ENCODE measurements at regions not wholly inside any gene's neighbourhood (a gene's known extent, or its start where the extent isn't known, plus 50 kb on each side); places are given as distances from the start of the nearest gene placed in this dataset.
A peak's percentile ranks its signal among the peaks of the same experiment; 100 is the strongest.

GRCh38 chr12:90042920-90043641 is 334.4 kb upstream of the ATP2B1 start:
- H3K36me3 ChIP-seq (ENCODE audit: control insufficient read depth in 4 of 4, insufficient read depth in 3 of 4, low read depth in 1 of 4, low read length in 3 of 4) = no peaks in the 10 kb centered on the region
- no peak for DNase-seq (ENCODE audit: low spot score)
- H3K27me3 ChIP-seq (ENCODE audit: control insufficient read depth in 4 of 4, insufficient read depth in 4 of 4, low read length in 3 of 4) = no peaks in the 10 kb centered on the region
- 83% methylated on average over 5 of the region's 5 CpGs for WGBS
- H3K27ac ChIP-seq (ENCODE audit: low read depth in 1 of 2, low read length in 2 of 2) = no peak overlapping the region
- H3K4me1 ChIP-seq (ENCODE audit: control insufficient read depth in 4 of 4, insufficient read depth in 4 of 4, low read length in 3 of 4) = no peaks in the 10 kb centered on the region
- no peak overlapping the region for H3K9ac ChIP-seq (ENCODE audit: low read depth in 1 of 2, low read length in 2 of 2)
- H3K4me3 ChIP-seq (ENCODE audit: low read depth in 1 of 3, low read length in 3 of 3) = no peak overlapping the region
- TF ChIP-seq RXRA (IDR thresholded peaks at IDR 0.05) (peak in 1 of 2 donors; percentile 11), FOXA2 (IDR thresholded peaks at IDR 0.05) (no peak)
- peaks cover 0 to 2% (median 0%) of the 10 kb centered on the region in 4 donors for H3K9me3 ChIP-seq (ENCODE audit: control insufficient read depth in 4 of 4, low read length in 3 of 4)

- H3K36me3 ChIP-seq (ENCODE audit: control insufficient read depth in 4 of 4, insufficient read depth in 3 of 4, low read depth in 1 of 4, low read length in 3 of 4) = no peaks in the 10 kb centered on the region
- no peak overlapping the region for H3K27ac ChIP-seq (ENCODE audit: low read depth in 1 of 2, low read length in 2 of 2)
- no peaks in the 10 kb centered on the region for H3K4me1 ChIP-seq (ENCODE audit: control insufficient read depth in 4 of 4, insufficient read depth in 4 of 4, low read length in 3 of 4)
- no peak overlapping the region for H3K4me3 ChIP-seq (ENCODE audit: low read depth in 1 of 3, low read length in 3 of 3)
- peaks cover 0 to 4% (median 2%) of the 10 kb centered on the region in 4 donors for H3K9me3 ChIP-seq (ENCODE audit: control insufficient read depth in 4 of 4, low read length in 3 of 4)
- no peak overlapping the region for H3K9ac ChIP-seq (ENCODE audit: low read depth in 1 of 2, low read length in 2 of 2)
- no peaks in the 10 kb centered on the region for H3K27me3 ChIP-seq (ENCODE audit: control insufficient read depth in 4 of 4, insufficient read depth in 4 of 4, low read length in 3 of 4)
- TF ChIP-seq TAF1 (conservative IDR thresholded peaks at IDR 0.05) (no peak), HNF4G (IDR thresholded peaks at IDR 0.05) (no peak), FOXA2 (IDR thresholded peaks at IDR 0.05) (no peak), MAX (IDR thresholded peaks at IDR 0.05) (no peak), RXRA (IDR thresholded peaks at IDR 0.05) (no peak), GABPA (IDR thresholded peaks at IDR 0.05 in 1 of 2, conservative IDR thresholded peaks at IDR 0.05 in 1 of 2) (no peak), ATF3 (IDR thresholded peaks at IDR 0.05) (no peak), FOXA1 (IDR thresholded peaks at IDR 0.05) (no peak), JUND (IDR thresholded peaks at IDR 0.05) (no peak), RAD21 (IDR thresholded peaks at IDR 0.05) (no peak), ZBTB33 (IDR thresholded peaks at IDR 0.05) (no peak), EGR1 (IDR thresholded peaks at IDR 0.05; ENCODE audit: low read depth in 2 of 2) (no peak), YY1 (IDR thresholded peaks at IDR 0.05) (no peak)
- no peak for DNase-seq (ENCODE audit: low spot score)
These were observed 329.7 kb upstream of the ATP2B1 start for GRCh38 chr12:90038289-90038688.

GRCh38 chr12:90037740-90038139 is 329.1 kb upstream of the ATP2B1 start:
- no peaks in the 10 kb centered on the region for H3K27me3 ChIP-seq (ENCODE audit: control insufficient read depth in 4 of 4, insufficient read depth in 4 of 4, low read length in 3 of 4)
- H3K36me3 ChIP-seq (ENCODE audit: control insufficient read depth in 4 of 4, insufficient read depth in 3 of 4, low read depth in 1 of 4, low read length in 3 of 4) = no peaks in the 10 kb centered on the region
- 70% methylated on average over 1 of the region's 1 CpG for WGBS
- no peak overlapping the region for H3K27ac ChIP-seq (ENCODE audit: low read depth in 1 of 2, low read length in 2 of 2)
- H3K9me3 ChIP-seq (ENCODE audit: control insufficient read depth in 4 of 4, low read length in 3 of 4) = peaks cover 0 to 4% (median 2%) of the 10 kb centered on the region in 4 donors
- no peaks in the 10 kb centered on the region for H3K4me1 ChIP-seq (ENCODE audit: control insufficient read depth in 4 of 4, insufficient read depth in 4 of 4, low read length in 3 of 4)
- no peak for TF ChIP-seq RXRA (IDR thresholded peaks at IDR 0.05)
- TF ChIP-seq EGR1 (IDR thresholded peaks at IDR 0.05; ENCODE audit: low read depth in 2 of 2) = no peak
- no peak for TF ChIP-seq NR2F2 (IDR thresholded peaks at IDR 0.05)
- no peak for TF ChIP-seq FOXA2 (IDR thresholded peaks at IDR 0.05)
- no peak overlapping the region for H3K9ac ChIP-seq (ENCODE audit: low read depth in 1 of 2, low read length in 2 of 2)
- H3K4me3 ChIP-seq (ENCODE audit: low read depth in 1 of 3, low read length in 3 of 3) = no peak overlapping the region
- DNase-seq (ENCODE audit: low spot score) = no peak
